ENCODE measurements at regions not wholly inside any gene's neighbourhood (a gene's known extent, or its start where the extent isn't known, plus 50 kb on each side); places are given as distances from the start of the nearest gene placed in this dataset.

DNA sequence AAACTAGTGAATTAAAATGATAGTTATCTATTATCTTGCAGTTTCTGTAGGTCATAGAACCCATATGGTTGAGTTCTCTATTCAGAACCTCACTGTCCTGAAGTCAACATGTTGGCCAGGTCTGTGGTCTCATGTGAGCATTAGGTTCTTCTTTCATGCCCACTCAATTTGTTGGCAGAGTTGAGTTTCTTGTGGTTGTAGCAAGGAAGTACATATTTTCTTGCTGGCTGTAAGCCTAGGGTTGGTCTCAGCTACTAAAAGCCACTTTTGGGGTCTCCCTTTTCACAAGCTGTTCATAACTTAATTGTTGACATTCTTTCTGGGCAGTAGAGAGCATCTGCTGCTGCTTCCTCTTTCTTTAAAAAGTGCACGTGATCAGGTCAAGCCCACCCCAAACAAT is 1165.1 kb upstream of the NCAM2 start:
- no peak for TF ChIP-seq EP300 (IDR thresholded peaks at IDR 0.05)
- TF ChIP-seq, protein P1, sequence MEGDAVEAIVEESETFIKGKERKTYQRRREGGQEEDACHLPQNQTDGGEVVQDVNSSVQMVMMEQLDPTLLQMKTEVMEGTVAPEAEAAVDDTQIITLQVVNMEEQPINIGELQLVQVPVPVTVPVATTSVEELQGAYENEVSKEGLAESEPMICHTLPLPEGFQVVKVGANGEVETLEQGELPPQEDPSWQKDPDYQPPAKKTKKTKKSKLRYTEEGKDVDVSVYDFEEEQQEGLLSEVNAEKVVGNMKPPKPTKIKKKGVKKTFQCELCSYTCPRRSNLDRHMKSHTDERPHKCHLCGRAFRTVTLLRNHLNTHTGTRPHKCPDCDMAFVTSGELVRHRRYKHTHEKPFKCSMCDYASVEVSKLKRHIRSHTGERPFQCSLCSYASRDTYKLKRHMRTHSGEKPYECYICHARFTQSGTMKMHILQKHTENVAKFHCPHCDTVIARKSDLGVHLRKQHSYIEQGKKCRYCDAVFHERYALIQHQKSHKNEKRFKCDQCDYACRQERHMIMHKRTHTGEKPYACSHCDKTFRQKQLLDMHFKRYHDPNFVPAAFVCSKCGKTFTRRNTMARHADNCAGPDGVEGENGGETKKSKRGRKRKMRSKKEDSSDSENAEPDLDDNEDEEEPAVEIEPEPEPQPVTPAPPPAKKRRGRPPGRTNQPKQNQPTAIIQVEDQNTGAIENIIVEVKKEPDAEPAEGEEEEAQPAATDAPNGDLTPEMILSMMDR (IDR thresholded peaks at IDR 0.05) = no peak
- TF ChIP-seq POLR2A (IDR thresholded peaks at IDR 0.05) = no peak
